ENCODE measurements at regions not wholly inside any gene's neighbourhood (a gene's known extent, or its start where the extent isn't known, plus 50 kb on each side); places are given as distances from the start of the nearest gene placed in this dataset.

GRCh38 chrX:140157143-140157542 lies 191.8 kb upstream of the CXorf66 start:
- FAIRE-seq = no peak
- H3K4me2 ChIP-seq (ENCODE audit: insufficient read depth, low read length) = no peak overlapping the region
- ChIA-PET POLR2A (no interaction called here), CTCF (ENCODE audit: low intra/inter-chr PET ratio) (no interaction called here)
- no peaks in the 10 kb centered on the region for H4K20me1 ChIP-seq (replicated peaks; ENCODE audit: control insufficient read depth, insufficient read depth, low read length)
- no peak overlapping the region for H3K9ac ChIP-seq (ENCODE audit: insufficient read depth in 1 of 2, low read depth in 2 of 2, low read length in 2 of 2)
- DNase-seq (ENCODE audit: extremely low read depth in 1 of 4, low spot score in 3 of 4) = no peak
- H3K9me3 ChIP-seq (replicated peaks; ENCODE audit: control insufficient read depth, insufficient read depth, low read depth, low read length) = no peaks in the 10 kb centered on the region
- no TSS peak for BruUV-seq (replicated peaks)
- intact Hi-C loops (cut with micrococcal nuclease) = no loop called here
- no peaks in the 10 kb centered on the region for H3K79me2 ChIP-seq (ENCODE audit: control insufficient read depth, insufficient read depth, low read length)
- H3K36me3 ChIP-seq (ENCODE audit: control insufficient read depth, insufficient read depth, low read length) = no peaks in the 10 kb centered on the region
- H3K9me1 ChIP-seq (ENCODE audit: control insufficient read depth, insufficient read depth, low read length) = no peaks in the 10 kb centered on the region
- TF ChIP-seq PRDM10 (IDR thresholded peaks at IDR 0.05; ENCODE audit: partially characterized antibody) (no peak), ATF3 (IDR thresholded peaks at IDR 0.05) (0 out of 2 replicates have a peak, but pooled peaks have one; percentile 14), ATF3 (CRISPR knock-in tag; conservative IDR thresholded peaks at IDR 0.05) (no peak), CEBPG (CRISPR knock-in tag; IDR thresholded peaks at IDR 0.05) (no peak), CEBPG (tag; conservative IDR thresholded peaks at IDR 0.05 in 1 of 2, IDR thresholded peaks at IDR 0.05 in 1 of 2) (peak; percentile 56 to 77; a peak in 2 of 4 replicates), PTBP1 (IDR thresholded peaks at IDR 0.05; ENCODE audit: low read depth, low read length) (no peak), MGA (IDR thresholded peaks at IDR 0.05) (no peak)
- 0% methylated on average over 2 of the region's 2 CpGs for WGBS (ENCODE audit: insufficient coverage, low coverage, missing lambda C conversion rate)
- no peak overlapping the region for H3K27ac ChIP-seq (ENCODE audit: extremely low read depth, low read depth, low read length)
- no peak for ATAC-seq
- H3K4me1 ChIP-seq (replicated peaks in 1 of 2; ENCODE audit: control insufficient read depth in 2 of 2, insufficient read depth in 2 of 2, low read length in 2 of 2) = no peaks in the 10 kb centered on the region
- H3K27me3 ChIP-seq (ENCODE audit: control insufficient read depth in 2 of 2, insufficient read depth in 2 of 2, low read length in 2 of 2) = no peaks in the 10 kb centered on the region
- H2AFZ ChIP-seq (ENCODE audit: low read depth, low read length) = no peak overlapping the region
- H3K4me3 ChIP-seq = no peak overlapping the region
- in situ Hi-C loops (cut with MboI) = no loop called here
